Epithelial cell of esophagus (primary cell): ENCODE measurements at regions not wholly inside any gene's neighbourhood (a gene's known extent, or its start where the extent isn't known, plus 50 kb on each side); places are given as distances from the start of the nearest gene placed in this dataset.

Experiments
- DNase-seq: peaks from one replicate; pipeline ENCODE4 v3.0.0; 2010; ENCODE audit warnings: low read depth
- H3K4me3 ChIP-seq: 2 replicates; pipeline ENCODE4 v1.5.1; 2011; ENCODE audit warnings: mild to moderate bottlenecking, low read length, control low read depth
- TF ChIP-seq, protein P1 (sequence below): IDR thresholded peaks from 2 replicates; pipeline ENCODE4 v1.5.1; 2011; ENCODE audit warnings: low read depth, mild to moderate bottlenecking, low read length, control low read depth, inconsistent platforms; ENCODE audit not compliant: insufficient read depth; ENCODE audit errors: missing control alignments

DNA sequence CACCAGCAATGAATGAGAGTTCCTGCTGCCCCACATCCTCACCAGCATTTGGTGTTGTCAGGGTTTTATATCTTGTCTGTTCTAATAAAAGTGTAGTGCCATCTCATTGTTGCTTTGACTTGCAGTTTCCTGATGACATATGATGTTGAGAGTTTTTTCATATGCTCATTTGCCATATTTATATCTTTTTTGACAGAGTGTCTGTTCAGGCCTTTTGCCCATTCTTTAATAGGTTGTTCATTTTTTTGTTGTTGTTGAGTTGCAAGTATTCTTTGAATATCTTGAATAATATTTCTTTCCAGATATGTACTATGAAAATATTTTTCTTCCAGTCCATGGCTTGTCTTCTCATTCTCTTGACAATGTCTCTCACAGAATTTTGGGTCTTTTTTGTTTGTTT, 111.7 kb upstream of the KCNJ15 start:
- no peak overlapping the region for H3K4me3 ChIP-seq
- TF ChIP-seq, protein P1, sequence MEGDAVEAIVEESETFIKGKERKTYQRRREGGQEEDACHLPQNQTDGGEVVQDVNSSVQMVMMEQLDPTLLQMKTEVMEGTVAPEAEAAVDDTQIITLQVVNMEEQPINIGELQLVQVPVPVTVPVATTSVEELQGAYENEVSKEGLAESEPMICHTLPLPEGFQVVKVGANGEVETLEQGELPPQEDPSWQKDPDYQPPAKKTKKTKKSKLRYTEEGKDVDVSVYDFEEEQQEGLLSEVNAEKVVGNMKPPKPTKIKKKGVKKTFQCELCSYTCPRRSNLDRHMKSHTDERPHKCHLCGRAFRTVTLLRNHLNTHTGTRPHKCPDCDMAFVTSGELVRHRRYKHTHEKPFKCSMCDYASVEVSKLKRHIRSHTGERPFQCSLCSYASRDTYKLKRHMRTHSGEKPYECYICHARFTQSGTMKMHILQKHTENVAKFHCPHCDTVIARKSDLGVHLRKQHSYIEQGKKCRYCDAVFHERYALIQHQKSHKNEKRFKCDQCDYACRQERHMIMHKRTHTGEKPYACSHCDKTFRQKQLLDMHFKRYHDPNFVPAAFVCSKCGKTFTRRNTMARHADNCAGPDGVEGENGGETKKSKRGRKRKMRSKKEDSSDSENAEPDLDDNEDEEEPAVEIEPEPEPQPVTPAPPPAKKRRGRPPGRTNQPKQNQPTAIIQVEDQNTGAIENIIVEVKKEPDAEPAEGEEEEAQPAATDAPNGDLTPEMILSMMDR = no peak
- no peak for DNase-seq

DNA sequence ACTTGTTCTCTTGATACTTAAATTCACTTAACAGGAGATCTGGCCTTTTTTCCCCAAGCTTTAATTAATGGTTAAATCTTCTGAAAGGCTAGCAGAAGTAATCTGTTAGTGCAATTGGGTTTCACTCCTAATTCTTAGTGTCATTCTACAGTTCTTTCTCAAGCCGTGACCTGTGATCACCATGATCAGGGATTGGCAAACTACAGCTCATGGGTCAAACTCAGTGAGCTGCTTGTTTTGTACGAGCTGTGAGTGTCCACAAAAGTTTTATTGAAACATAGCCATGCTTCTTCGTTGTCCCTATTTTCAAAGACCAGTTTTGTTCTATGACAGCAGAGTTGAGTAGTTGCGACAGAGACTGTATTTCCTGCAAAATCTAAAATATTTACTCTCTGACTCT, 109.4 kb upstream of the KCNJ15 start:
- no peak for DNase-seq
- no peak overlapping the region for H3K4me3 ChIP-seq
- TF ChIP-seq, protein P1 = no peak

DNA sequence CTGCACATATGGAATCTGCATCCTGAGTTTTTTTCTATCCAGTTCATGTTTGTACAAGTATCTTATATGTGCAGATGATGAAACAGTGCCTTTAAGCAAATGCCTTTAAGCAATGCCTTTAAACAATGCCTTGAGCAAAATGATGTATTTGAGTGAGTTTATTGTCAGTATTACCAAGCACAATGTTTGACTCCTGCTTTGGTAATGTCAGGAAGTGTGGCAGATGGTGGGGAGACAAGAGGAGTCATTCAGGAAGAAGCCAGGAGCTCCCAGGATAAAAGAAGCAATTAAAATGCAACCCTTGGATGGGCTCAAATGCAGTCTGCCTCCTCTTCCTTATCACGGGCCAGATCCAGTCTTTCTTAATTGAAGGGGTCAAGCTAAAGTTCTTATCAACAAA, 108.7 kb upstream of the KCNJ15 start:
- peak; percentile 56 for DNase-seq
- H3K4me3 ChIP-seq = no peak overlapping the region
- TF ChIP-seq, protein P1 = no peak

DNA sequence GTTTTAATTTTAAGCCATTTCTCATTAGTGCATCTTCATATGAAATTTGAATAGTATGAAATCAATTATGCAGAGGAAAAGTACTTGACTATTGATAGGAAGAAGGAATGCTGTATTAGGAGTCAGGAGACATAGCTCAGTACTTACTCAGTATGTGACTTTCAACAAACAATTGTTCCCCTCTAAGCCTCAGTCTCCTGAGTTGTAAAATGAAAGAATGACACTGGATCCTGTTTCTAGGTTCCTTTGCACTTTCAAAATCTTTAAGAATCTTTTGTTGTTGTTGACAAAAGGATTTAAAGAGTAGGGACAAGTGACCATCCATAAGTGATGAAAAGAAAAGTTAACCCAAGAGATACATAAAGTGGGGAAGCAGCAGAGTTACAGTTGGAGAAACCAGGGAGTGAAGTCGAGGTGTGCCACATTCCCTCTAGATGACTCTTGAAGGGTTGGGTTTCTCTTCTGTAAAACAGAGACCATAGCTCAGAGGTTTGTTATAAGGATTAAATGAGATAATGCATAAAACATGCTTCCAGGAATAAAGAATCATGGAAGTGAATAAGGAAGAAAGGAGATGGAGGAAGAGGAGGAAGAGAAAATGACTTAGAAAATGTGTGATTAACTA, 105.7 kb upstream of the KCNJ15 start:
- TF ChIP-seq, protein P1 = no peak
- DNase-seq = peak; percentile 64
- no peak overlapping the region for H3K4me3 ChIP-seq

DNA sequence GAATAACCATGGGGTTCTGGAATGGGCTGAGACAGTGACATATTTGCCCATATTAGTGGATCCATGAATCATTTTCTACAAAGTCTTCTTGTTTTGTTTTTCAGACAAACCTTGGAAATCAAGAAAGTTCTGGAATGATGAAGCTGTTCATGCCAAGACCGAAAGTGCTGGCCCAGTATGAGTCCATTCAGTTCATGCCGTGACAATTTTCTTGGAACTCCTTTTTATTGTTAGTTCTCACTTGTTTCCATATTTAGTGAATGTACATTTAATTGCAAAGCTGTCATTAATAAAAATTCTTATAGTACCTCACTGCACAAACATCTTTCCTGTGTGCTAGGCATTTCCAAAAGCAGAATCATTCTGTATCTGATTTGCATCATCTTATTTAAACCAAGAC, 100.6 kb upstream of the KCNJ15 start:
- TF ChIP-seq, protein P1 = no peak
- H3K4me3 ChIP-seq = no peak overlapping the region
- DNase-seq = no peak

DNA sequence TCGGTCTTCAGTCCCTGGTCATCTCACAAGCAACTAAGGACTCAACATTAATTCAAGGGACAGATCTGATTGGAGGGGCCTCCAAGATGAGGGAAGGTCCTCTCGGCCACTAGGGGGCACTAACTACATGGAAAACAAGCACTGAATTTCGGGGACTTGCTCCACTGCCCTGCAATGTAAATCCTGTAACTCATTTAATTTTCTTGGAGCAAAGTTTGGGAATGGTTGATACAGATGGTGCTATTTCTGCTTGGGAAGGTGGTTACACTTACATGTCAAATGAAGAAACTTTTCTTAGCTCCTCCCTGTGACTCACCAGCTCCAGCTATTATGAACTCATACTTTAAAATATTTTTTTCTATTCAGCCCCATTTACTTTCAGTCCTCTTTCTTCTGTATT, 97.4 kb upstream of the KCNJ15 start:
- peak; percentile 75 for DNase-seq
- TF ChIP-seq, protein P1 = peak; percentile 62
- H3K4me3 ChIP-seq = no peak overlapping the region

DNA sequence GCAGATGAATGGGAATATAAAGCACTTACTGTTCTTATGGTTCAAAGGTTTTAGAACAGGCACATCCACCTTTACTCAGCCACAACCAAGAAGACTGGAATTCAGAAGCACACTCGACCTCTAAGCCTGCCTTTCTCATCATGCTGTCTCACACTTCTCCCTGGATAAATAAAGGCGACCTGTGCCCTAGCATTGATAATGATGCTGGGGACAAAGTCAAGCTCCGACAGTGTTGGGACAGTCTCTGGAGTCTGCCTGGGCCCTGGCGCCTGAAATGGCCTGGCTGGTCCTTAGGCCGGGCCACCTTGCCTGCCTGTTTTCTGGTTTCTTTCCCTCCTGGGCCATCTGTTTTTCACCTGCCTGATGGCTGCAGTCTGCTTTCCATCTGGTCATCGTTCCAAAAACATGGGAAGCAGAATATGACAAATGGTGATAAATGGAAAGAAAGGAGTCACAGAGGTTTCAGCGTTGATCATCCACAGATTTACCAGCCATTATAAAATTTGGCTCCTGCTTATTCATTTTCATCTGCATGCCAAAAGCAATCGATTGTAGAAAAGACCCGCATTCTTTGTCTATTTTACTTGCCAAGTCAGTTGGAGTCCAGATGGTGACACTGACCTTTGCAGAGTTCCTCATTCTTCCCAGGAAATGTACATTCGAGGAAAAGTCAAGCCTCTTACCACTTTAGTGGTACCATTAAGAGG, 91.2 kb upstream of the KCNJ15 start:
- TF ChIP-seq, protein P1 = no peak
- DNase-seq = no peak
- no peak overlapping the region for H3K4me3 ChIP-seq
